GM12874 (cell line): ENCODE measurements at regions not wholly inside any gene's neighbourhood (a gene's known extent, or its start where the extent isn't known, plus 50 kb on each side); places are given as distances from the start of the nearest gene placed in this dataset.

Source experiments
- TF ChIP-seq, protein P1 (sequence below): IDR thresholded peaks from 2 replicates; pipeline ENCODE4 v1.5.1; 2011; ENCODE audit warnings: low read depth, mild to moderate bottlenecking, control low read depth, low read length, moderate library complexity; ENCODE audit not compliant: insufficient read depth

DNA sequence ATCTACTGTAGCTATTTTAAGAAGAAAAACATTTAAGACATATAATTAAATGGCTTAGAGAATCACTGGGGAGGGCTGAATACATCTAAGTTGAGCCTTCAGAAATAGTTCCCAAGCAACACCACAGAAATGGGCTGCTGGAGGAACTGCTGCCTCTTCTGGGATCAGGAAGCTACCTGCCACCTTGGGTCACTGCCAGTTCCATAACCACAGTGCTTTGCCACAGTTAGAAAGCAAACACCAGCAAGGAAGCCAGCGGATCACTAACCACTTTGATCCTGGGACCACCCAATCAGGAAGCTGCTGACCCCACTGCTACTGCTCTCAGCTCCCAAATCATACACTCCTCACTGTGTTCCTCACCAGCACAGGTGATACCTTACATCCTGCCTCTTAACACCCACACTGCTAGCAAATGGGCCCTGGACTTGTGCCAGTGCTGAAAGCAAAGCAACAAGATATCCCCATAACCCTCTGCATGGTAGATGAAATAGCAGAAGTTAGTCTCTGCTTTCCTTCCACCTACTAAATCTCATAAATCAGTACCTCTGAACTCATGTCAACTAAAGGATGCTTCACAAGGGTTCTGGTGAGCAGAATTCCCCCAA is 346.9 kb downstream of the DEPDC1B start:
- TF ChIP-seq, protein P1, sequence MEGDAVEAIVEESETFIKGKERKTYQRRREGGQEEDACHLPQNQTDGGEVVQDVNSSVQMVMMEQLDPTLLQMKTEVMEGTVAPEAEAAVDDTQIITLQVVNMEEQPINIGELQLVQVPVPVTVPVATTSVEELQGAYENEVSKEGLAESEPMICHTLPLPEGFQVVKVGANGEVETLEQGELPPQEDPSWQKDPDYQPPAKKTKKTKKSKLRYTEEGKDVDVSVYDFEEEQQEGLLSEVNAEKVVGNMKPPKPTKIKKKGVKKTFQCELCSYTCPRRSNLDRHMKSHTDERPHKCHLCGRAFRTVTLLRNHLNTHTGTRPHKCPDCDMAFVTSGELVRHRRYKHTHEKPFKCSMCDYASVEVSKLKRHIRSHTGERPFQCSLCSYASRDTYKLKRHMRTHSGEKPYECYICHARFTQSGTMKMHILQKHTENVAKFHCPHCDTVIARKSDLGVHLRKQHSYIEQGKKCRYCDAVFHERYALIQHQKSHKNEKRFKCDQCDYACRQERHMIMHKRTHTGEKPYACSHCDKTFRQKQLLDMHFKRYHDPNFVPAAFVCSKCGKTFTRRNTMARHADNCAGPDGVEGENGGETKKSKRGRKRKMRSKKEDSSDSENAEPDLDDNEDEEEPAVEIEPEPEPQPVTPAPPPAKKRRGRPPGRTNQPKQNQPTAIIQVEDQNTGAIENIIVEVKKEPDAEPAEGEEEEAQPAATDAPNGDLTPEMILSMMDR: no peak

DNA sequence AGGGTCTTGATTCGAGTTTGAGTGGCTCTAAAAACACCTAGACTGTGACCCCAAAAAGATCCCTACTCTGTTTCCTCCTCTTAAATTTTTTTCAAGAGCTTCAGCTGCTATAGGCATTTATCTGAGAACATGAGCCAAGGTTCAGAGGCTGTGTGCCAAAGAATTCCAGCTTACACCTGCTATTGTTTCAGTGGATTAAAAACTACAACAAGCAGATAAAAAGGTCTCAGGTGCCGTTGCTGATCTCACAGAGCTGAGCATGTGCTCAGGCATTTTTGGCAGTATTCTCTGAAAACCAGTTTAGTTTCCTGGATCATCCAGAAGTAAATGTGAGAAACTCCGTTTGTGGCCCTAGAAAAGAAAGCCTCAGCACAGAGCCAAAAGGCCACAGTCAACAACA is 349.2 kb downstream of the DEPDC1B start:
- TF ChIP-seq, protein P1: no peak

GRCh38 chr5:60349891-60350415 is 350.0 kb downstream of the DEPDC1B start:
- TF ChIP-seq, protein P1: no peak

- TF ChIP-seq, protein P1: no peak
Measured at GRCh38 chr5:60346393-60346792, 353.6 kb downstream of the DEPDC1B start.

GRCh38 chr5:60343102-60343501 is 356.9 kb downstream of the DEPDC1B start:
- TF ChIP-seq, protein P1: no peak

GRCh38 chr5:60340965-60341471 is 358.9 kb downstream of the DEPDC1B start:
- TF ChIP-seq, protein P1: no peak

GRCh38 chr5:60340326-60340725 is 359.6 kb downstream of the DEPDC1B start:
- TF ChIP-seq, protein P1: no peak
